ENCODE measurements at regions not wholly inside any gene's neighbourhood (a gene's known extent, or its start where the extent isn't known, plus 50 kb on each side); places are given as distances from the start of the nearest gene placed in this dataset.
"Not testable (repeated sequence)": the region's sequence is repeated elsewhere in the genome, so short reads cannot be mapped to it uniquely, and the experiment has no call there.

DNA sequence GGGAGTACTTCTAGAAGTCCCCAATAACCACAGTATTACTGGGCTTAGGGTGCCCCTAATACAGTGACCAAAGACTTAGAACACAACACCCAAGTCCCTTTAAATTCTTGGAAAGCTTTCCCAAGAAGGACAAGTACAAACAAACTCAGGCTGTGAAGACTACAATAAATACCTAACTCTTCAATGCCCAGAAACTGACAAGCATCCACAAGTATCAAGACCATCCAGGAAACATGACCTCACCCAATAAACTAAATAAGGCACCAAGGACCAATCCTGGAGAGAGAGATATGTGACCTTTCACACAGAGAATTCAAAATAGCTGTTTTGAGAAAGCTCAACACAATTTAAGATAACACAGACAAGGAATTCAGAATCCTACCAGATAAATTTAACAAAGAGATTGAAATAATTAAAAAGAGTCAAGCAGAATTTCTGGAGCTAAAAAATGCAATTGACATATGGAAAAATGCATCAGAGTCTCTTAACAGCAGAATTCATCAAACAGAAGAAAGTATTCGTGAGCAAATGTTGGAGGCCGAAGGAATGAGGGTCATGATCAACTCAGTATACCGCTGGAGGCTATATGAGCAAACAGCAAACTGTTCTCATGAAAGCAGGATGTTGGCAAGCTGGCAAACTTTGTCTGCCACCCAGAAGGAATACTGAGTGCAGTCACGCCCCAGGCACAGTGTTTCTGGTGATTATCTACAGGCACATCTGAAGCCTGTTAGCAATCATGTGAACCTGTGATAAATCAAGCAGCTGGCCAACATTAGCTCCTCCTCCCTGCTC lies 87.0 kb upstream of the NECTIN3 start:
- DNase-seq = no peak

DNA sequence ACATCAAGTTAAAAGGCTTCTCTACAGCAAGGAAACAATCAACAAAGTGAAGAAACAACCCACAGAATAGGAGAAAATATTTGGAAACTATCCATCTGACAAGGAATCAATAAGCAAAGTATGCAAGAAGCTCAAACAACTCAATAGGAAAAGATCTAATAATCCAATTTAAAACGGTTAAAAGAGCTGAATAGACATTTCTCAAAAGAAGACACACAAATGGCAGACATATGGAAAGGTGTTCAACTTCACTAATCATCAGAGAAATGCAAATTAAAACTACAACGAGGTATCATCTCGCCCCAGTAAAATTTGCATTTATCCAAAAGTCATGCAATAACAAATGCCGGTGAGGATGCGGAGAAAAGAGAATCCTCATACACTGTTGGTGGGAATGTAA lies 82.2 kb upstream of the NECTIN3 start:
- DNase-seq = no peak

DNA sequence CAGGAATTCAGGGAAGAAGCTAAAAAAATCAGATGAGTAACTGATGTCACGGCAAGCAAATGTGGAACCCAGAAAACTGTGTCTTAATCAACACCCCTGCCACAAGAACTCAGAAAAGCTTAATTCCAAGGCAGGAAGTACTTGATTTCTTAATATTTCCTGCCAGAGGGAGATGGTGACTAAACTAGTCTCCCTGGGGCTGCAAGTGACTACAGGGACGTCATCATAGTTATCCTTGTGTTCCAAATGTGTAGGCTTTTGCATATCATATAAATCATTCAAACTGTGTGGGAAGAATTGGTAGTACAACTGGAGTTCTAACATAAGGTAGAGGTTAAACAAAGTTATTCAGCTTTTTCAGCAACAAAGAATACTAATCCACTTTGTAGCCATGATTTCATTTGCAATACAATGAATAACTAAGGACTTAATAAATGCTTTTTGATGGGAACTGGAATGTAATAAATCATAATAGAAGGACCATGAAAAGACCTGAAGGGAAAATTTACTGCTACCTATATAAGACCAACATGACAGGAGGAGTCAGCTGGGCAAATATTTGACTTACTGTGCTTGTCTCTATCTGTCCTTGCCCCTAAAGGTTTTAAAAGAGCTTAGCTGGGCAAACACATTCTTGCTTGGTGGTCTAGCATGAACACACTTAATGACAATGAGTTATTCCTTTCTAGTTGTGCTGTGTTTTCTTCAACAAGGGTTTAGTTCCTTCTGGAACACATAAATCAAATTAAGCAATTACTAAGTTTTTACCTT lies 76.0 kb upstream of the NECTIN3 start:
- DNase-seq = no peak

DNA sequence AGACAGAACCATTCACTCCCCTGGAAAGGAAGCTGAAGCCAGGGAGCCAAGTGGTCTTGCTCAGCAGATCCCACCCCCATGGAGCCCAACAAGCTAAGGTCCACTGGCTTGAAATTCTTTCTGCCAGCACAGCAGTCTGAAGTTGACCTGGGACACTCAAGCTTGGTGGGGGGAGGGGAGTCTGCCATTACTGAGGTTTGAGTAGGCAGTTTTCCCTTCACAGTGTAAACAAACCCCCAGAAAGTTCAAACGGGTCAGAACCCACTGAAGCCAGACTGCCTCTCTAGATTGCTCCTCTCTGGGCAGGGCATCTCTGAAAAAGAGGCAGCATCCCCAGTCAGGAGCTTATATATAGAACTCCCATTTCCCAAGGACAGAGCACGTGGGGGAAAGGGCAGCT lies 72.8 kb upstream of the NECTIN3 start:
- not testable (repeated sequence) for DNase-seq

DNA sequence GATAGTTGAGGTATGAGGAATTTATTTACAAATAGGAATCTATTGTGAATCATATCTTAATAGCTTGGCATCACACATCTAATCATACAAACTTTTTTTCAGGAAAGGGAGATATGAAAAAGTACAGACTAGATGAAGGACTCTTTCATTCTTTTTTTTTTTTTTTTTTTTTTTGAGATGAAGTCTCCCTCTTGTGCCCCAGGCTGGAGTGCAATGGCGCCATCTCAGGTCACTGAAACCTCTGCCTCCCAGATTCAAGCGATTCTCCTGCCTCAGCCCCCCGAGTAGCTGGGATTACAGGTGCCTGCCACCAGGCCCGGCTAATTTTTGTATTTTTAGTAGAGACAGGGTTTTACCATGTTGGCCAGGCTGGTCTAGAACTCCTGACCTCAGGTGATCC lies 65.1 kb upstream of the NECTIN3 start:
- not testable (repeated sequence) for DNase-seq

DNA sequence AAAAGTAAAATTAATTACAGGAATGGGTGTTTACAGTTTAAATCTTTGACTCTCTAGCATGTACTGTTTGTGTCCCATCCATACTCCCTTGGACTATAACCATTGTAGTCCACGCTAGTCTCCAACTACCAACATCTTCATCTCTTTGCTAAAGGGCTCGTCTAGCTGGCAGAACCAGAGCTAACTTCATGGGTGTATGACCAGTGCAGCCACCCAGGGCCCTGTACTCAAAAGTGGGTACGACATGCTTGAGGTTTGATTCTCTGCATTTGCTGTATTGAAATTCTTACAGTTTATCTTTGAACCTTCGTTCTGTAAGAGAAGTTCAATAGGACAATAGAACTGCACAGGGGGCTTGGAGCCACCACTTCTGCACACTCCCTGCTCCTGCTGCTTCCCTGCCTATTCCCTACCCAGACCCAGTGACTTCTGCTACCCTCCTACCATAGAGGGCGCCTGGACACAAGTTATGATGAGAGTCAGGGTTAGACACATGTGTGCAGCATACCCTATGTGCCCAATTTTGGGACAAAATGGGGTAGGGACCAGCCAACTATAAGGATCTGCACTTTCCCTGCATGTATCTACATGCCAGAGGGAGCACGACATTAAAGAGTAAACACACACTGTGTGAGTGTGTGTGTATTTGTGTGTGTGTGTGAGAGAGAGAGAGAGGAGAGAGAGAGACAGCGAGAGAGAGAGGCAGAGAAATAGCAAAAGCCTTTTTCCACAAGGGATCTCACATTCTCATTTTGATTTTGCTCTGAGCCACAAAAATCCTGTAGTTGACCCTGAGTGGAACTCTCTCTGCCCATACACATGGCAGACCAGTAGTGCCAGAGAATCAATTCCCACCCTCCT lies 59.0 kb upstream of the NECTIN3 start:
- no peak for DNase-seq
